ENCODE measurements at regions not wholly inside any gene's neighbourhood (a gene's known extent, or its start where the extent isn't known, plus 50 kb on each side); places are given as distances from the start of the nearest gene placed in this dataset.

GRCh38 chr2:62410015-62410453 is 96.0 kb downstream of the TMEM17 start:
- peak overlapping the region; percentile 85 for H3K4me2 ChIP-seq
- intact Hi-C loops (cut with micrococcal nuclease; ENCODE audit: unreplicated experiment) = loop anchor here (1.0 to 10.0 kb wide), 2 partner anchors 214 to 1275 kb away; partner anchors contain the start of gene B3GNT2
- H3K79me2 ChIP-seq (ENCODE audit: low read depth) = no peaks in the 10 kb centered on the region
- H3K9me2 ChIP-seq (ENCODE audit: insufficient read depth) = no peaks in the 10 kb centered on the region
- ChIA-PET POLR2A (ENCODE audit: unreplicated experiment) (no interaction called here), CTCF (no interaction called here)
- peaks cover 37% of the 10 kb centered on the region for H3F3A ChIP-seq (ENCODE audit: insufficient read depth, low read depth)
- TF ChIP-seq EZH2 (IDR thresholded peaks at IDR 0.05; ENCODE audit: low read depth) (no peak), CTCF (conservative IDR thresholded peaks at IDR 0.05) (peak; percentile 41)
- H3K36me3 ChIP-seq (ENCODE audit: low read depth) = no peaks in the 10 kb centered on the region
- no peaks in the 10 kb centered on the region for H4K20me1 ChIP-seq (ENCODE audit: insufficient read depth)
- H3K4me1 ChIP-seq (replicated peaks; ENCODE audit: insufficient read depth) = peaks cover 63% of the 10 kb centered on the region
- peak in 1 of 2 experiments; percentile 16 for DNase-seq
- H3K9me3 ChIP-seq (ENCODE audit: insufficient read depth, low read depth) = no peaks in the 10 kb centered on the region
- H2AFZ ChIP-seq = no peak overlapping the region
- H3K27ac ChIP-seq = peak overlapping the region; percentile 86
- H3K4me3 ChIP-seq = no peak overlapping the region
- no peaks in the 10 kb centered on the region for H3K27me3 ChIP-seq (ENCODE audit: insufficient read depth, low read depth)
- BruUV-seq (replicated peaks) = no TSS peak

- Histone ChIP-seq H3K4me1 (replicated peaks; ENCODE audit: insufficient read depth) (peaks cover 63% of the 10 kb centered on the region), H3K27ac (peak overlapping the region; percentile 86), H4K20me1 (ENCODE audit: insufficient read depth) (no peaks in the 10 kb centered on the region), H3K79me2 (ENCODE audit: low read depth) (no peaks in the 10 kb centered on the region), H3K9me2 (ENCODE audit: insufficient read depth) (no peaks in the 10 kb centered on the region), H3F3A (ENCODE audit: insufficient read depth, low read depth) (peaks cover 37% of the 10 kb centered on the region), H3K27me3 (ENCODE audit: insufficient read depth, low read depth) (no peaks in the 10 kb centered on the region), H3K36me3 (ENCODE audit: low read depth) (no peaks in the 10 kb centered on the region), H3K9me3 (ENCODE audit: insufficient read depth, low read depth) (no peaks in the 10 kb centered on the region), H3K4me2 (peak overlapping the region; percentile 85; the same call in 1 of the 2 replicates), H3K4me3 (no peak overlapping the region), H2AFZ (no peak overlapping the region)
- ChIA-PET CTCF (interaction anchor here (0.6 kb wide), 1 partner anchor 410 kb away, joined by 4 read pairs; no protein-coding TSS in a partner anchor), POLR2A (ENCODE audit: unreplicated experiment) (no interaction called here)
- DNase-seq = peak in 1 of 2 experiments; percentile 80
- TF ChIP-seq EZH2 (IDR thresholded peaks at IDR 0.05; ENCODE audit: low read depth) (no peak), CTCF (conservative IDR thresholded peaks at IDR 0.05) (no peak)
- BruUV-seq (replicated peaks) = no TSS peak
- intact Hi-C loops (cut with micrococcal nuclease; ENCODE audit: unreplicated experiment) = no loop called here
Observed at GRCh38 chr2:62409442-62409841, 96.6 kb downstream of the TMEM17 start.

- no peaks in the 10 kb centered on the region for H3K9me2 ChIP-seq (ENCODE audit: insufficient read depth)
- H3K27ac ChIP-seq = no peak overlapping the region
- H2AFZ ChIP-seq = no peak overlapping the region
- CTCF ChIA-PET = no interaction called here
- no peak overlapping the region for H3K4me2 ChIP-seq
- intact Hi-C loops (cut with micrococcal nuclease; ENCODE audit: unreplicated experiment) = no loop called here
- TF ChIP-seq CTCF (conservative IDR thresholded peaks at IDR 0.05) (no peak), EZH2 (IDR thresholded peaks at IDR 0.05; ENCODE audit: low read depth) (no peak)
- POLR2A ChIA-PET (ENCODE audit: unreplicated experiment) = interaction anchor here (0.8 kb wide), 1 partner anchor 200 kb away, joined by 31 read pairs; no protein-coding TSS in a partner anchor
- no peaks in the 10 kb centered on the region for H3K36me3 ChIP-seq (ENCODE audit: low read depth)
- no peak for DNase-seq
- no peaks in the 10 kb centered on the region for H3K27me3 ChIP-seq (ENCODE audit: insufficient read depth, low read depth)
- H4K20me1 ChIP-seq (ENCODE audit: insufficient read depth) = no peaks in the 10 kb centered on the region
- H3K4me3 ChIP-seq = no peak overlapping the region
- no peaks in the 10 kb centered on the region for H3K9me3 ChIP-seq (ENCODE audit: insufficient read depth, low read depth)
- no peaks in the 10 kb centered on the region for H3K79me2 ChIP-seq (ENCODE audit: low read depth)
- no TSS peak for BruUV-seq (replicated peaks)
- peaks cover 33% of the 10 kb centered on the region for H3F3A ChIP-seq (ENCODE audit: insufficient read depth, low read depth)
- H3K4me1 ChIP-seq (replicated peaks; ENCODE audit: insufficient read depth) = peaks cover 63% of the 10 kb centered on the region
Observed at GRCh38 chr2:62408241-62408677, 97.7 kb downstream of the TMEM17 start.

Data from PC-9 (cell line).